ENCODE measurements at regions not wholly inside any gene's neighbourhood (a gene's known extent, or its start where the extent isn't known, plus 50 kb on each side); places are given as distances from the start of the nearest gene placed in this dataset.

- no peaks in the 10 kb centered on the region for H3F3A ChIP-seq (replicated peaks; ENCODE audit: low read depth)
- H3K79me2 ChIP-seq (replicated peaks; ENCODE audit: insufficient read depth) = no peaks in the 10 kb centered on the region
- TF ChIP-seq ZNF462 (CRISPR knock-in tag; IDR thresholded peaks at IDR 0.05) = no peak
- TF ChIP-seq ETS1 (IDR thresholded peaks at IDR 0.05) = no peak
- Mint-ChIP-seq H3K4me1 (peaks cover 31% of the 10 kb centered on the region), H3K36me3 (ENCODE audit: low read depth) (peaks cover 2% of the 10 kb centered on the region; the same call in 2 of the 3 replicates), H3K9me3 (peaks cover 2% of the 10 kb centered on the region; the same call in 1 of the 3 replicates), H3K27me3 (ENCODE audit: insufficient read depth, low read depth, poor library complexity) (no peaks in the 10 kb centered on the region), H3K4me3 (no peak overlapping the region), H3K27ac (no peak overlapping the region)
- peaks cover 18% of the 10 kb centered on the region for H3K4me1 ChIP-seq (ENCODE audit: insufficient read depth)
- H2AFZ ChIP-seq = peak overlapping the region; percentile 80; the same call in 1 of the 2 replicates
- no peak overlapping the region for H3K27ac ChIP-seq (ENCODE audit: low read depth)
- H3K4me2 ChIP-seq = no peak overlapping the region
- H3K9me2 ChIP-seq (ENCODE audit: insufficient read depth) = 0 out of 2 replicates have a peak, but pooled peaks cover 9% of the 10 kb centered on the region
- H3K36me3 ChIP-seq (ENCODE audit: insufficient read depth) = 0 out of 2 replicates have a peak, but pooled peaks cover 3% of the 10 kb centered on the region
- DNase-seq (ENCODE audit: low spot score) (no peak), ATAC-seq (no peak)
- H4K20me1 ChIP-seq (replicated peaks; ENCODE audit: insufficient read depth) = no peaks in the 10 kb centered on the region
- no peak overlapping the region for H3K4me3 ChIP-seq
- no peaks in the 10 kb centered on the region for H3K27me3 ChIP-seq (ENCODE audit: insufficient read depth)
Measured at GRCh38 chr5:117204404-117204803, 629.8 kb upstream of the SEMA6A start.

- DNase-seq (ENCODE audit: low spot score) (no peak), ATAC-seq (no peak)
- H3K4me2 ChIP-seq = no peak overlapping the region
- H3K27me3 ChIP-seq (ENCODE audit: insufficient read depth) = no peaks in the 10 kb centered on the region
- peaks cover 18% of the 10 kb centered on the region for H3K4me1 ChIP-seq (ENCODE audit: insufficient read depth)
- H3K4me3 ChIP-seq = no peak overlapping the region
- H3K9me2 ChIP-seq (ENCODE audit: insufficient read depth) = 0 out of 2 replicates have a peak, but pooled peaks cover 9% of the 10 kb centered on the region
- no peaks in the 10 kb centered on the region for H3K27me3 Mint-ChIP-seq (ENCODE audit: insufficient read depth, low read depth, poor library complexity)
- no peak overlapping the region for H3K4me3 Mint-ChIP-seq
- H3K36me3 Mint-ChIP-seq (ENCODE audit: low read depth) = no peaks in the 10 kb centered on the region
- H3K4me1 Mint-ChIP-seq = peaks cover 31% of the 10 kb centered on the region
- no peaks in the 10 kb centered on the region for H3F3A ChIP-seq (replicated peaks; ENCODE audit: low read depth)
- no peaks in the 10 kb centered on the region for H3K9me3 Mint-ChIP-seq
- H3K27ac ChIP-seq (ENCODE audit: low read depth) = no peak overlapping the region
- H3K27ac Mint-ChIP-seq = no peak overlapping the region
- H2AFZ ChIP-seq = no peak overlapping the region
- no peaks in the 10 kb centered on the region for H3K36me3 ChIP-seq (ENCODE audit: insufficient read depth)
- H3K79me2 ChIP-seq (replicated peaks; ENCODE audit: insufficient read depth) = no peaks in the 10 kb centered on the region
- H4K20me1 ChIP-seq (replicated peaks; ENCODE audit: insufficient read depth) = no peaks in the 10 kb centered on the region
- TF ChIP-seq ZNF331 (CRISPR knock-in tag; IDR thresholded peaks at IDR 0.05; ENCODE audit: low read depth) = no peak
- TF ChIP-seq EZH2phosphoT487 (IDR thresholded peaks at IDR 0.05; ENCODE audit: unreplicated experiment) = no peak
- TF ChIP-seq ZNF462 (CRISPR knock-in tag; IDR thresholded peaks at IDR 0.05) = no peak
Measured at GRCh38 chr5:117203584-117203983, 629.0 kb upstream of the SEMA6A start.

All from GM23338 (cell line).